Hepatocyte (in vitro differentiated cells): ENCODE measurements at regions not wholly inside any gene's neighbourhood (a gene's known extent, or its start where the extent isn't known, plus 50 kb on each side); places are given as distances from the start of the nearest gene placed in this dataset.

Experiments used
- DNase-seq: peaks from one replicate; pipeline ENCODE4 v3.0.0-alpha.2; 2016; ENCODE audit warnings: low spot score
- H2AFZ ChIP-seq: fragments of 200-600 bp; sonication (generic); 2 replicates; pipeline ENCODE4 v1.6.0; 2016; ENCODE audit warnings: antibody characterized with exemption, mild to moderate bottlenecking
- H3K27ac ChIP-seq: fragments of 200-600 bp; sonication (generic); 2 replicates; pipeline ENCODE4 v1.5.1; 2016; ENCODE audit warnings: mild to moderate bottlenecking
- H3K27me3 ChIP-seq: fragments of 200-600 bp; sonication (generic); 2 replicates; pipeline ENCODE4 v1.6.1; 2016
- H3K36me3 ChIP-seq: fragments of 200-600 bp; sonication (generic); replicated peaks from 2 replicates; pipeline ENCODE4 v1.5.1; 2016; ENCODE audit warnings: low read depth; ENCODE audit not compliant: insufficient read depth
- H3K4me1 ChIP-seq: fragments of 200-600 bp; sonication (generic); 2 replicates; pipeline ENCODE4 v1.5.1; 2016; ENCODE audit warnings: mild to moderate bottlenecking, moderate library complexity; ENCODE audit not compliant: insufficient read depth
- H3K4me2 ChIP-seq: fragments of 200-600 bp; sonication (generic); 2 replicates; pipeline ENCODE4 v1.6.0; 2016
- H3K4me3 ChIP-seq: fragments of 200-600 bp; sonication (generic); 2 replicates; pipeline ENCODE4 v1.5.1; 2016; ENCODE audit warnings: mild to moderate bottlenecking
- H3K79me2 ChIP-seq: fragments of 200-600 bp; sonication (generic); 2 replicates; pipeline ENCODE4 v1.6.0; 2017; ENCODE audit warnings: mild to moderate bottlenecking
- H3K9me2 ChIP-seq: fragments of 200-600 bp; sonication (generic); replicated peaks from 2 replicates; pipeline ENCODE4 v1.6.0; 2017; ENCODE audit warnings: mild to moderate bottlenecking; ENCODE audit not compliant: insufficient read depth
- H3K9me3 ChIP-seq: fragments of 200-600 bp; sonication (generic); 2 replicates; pipeline ENCODE4 v1.5.1; 2016; ENCODE audit warnings: low read depth, mild to moderate bottlenecking
- H4K20me1 ChIP-seq: fragments of 200-600 bp; sonication (generic); 2 replicates; pipeline ENCODE4 v1.6.0; 2016; ENCODE audit warnings: mild to moderate bottlenecking; ENCODE audit not compliant: insufficient read depth, poor library complexity, severe bottlenecking
- EZH2 ChIP-seq: fragments of 200-600 bp; sonication (generic); IDR thresholded peaks from 2 replicates; pipeline ENCODE4 v1.6.1; 2016; ENCODE audit warnings: antibody characterized with exemption, mild to moderate bottlenecking, borderline replicate concordance
- EZH2phosphoT487 ChIP-seq: fragments of 200-600 bp; sonication (generic); IDR thresholded peaks from one replicate; pipeline ENCODE4 v1.6.1; 2018; ENCODE audit warnings: antibody characterized with exemption, mild to moderate bottlenecking, low read depth, moderate library complexity; ENCODE audit not compliant: unreplicated experiment, severe bottlenecking
- WGBS: methylation state at CpG from one replicate; pipeline ENCODE4 v1.1.6; 2016; ENCODE audit warnings: low lambda C conversion rate; ENCODE audit errors: missing lambda C conversion rate; 5-methylcytosine and 5-hydroxymethylcytosine counted together
- TF ChIP-seq, protein P1 (sequence below): fragments of 200-600 bp; sonication (generic); IDR thresholded peaks from 2 replicates; pipeline ENCODE4 v1.5.1; 2016; ENCODE audit warnings: antibody characterized with exemption, mild to moderate bottlenecking; ENCODE audit not compliant: poor library complexity

DNA sequence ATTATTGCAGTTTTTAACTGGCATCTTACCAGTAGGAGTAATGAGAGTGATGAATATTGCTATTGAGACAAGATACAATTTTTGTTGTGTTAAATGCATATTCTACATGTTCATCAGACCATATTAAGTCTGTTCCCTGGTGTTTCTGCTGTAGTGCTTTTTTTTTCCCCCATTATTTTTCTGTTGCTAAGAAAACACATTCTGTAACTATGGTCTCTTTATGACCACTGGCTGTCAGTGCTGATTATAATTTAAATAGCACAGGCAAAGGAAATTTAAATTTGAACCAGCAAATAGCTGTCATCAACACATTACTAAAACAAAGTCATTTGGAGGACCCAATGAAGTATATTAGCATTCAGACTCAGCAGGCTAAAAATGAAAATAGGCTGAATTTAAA is 98.3 kb upstream of the ANKRD50 start:
- H4K20me1 ChIP-seq, result no peaks in the 10 kb centered on the region
- no peak overlapping the region for H3K4me3 ChIP-seq
- no peaks in the 10 kb centered on the region for H3K79me2 ChIP-seq
- no peak for DNase-seq
- H3K9me3 ChIP-seq, result no peaks in the 10 kb centered on the region
- no peaks in the 10 kb centered on the region for H3K27me3 ChIP-seq
- no peak overlapping the region for H2AFZ ChIP-seq
- H3K36me3 ChIP-seq, result no peaks in the 10 kb centered on the region
- TF ChIP-seq EZH2phosphoT487 (no peak), EZH2 (no peak)
- TF ChIP-seq, protein P1, sequence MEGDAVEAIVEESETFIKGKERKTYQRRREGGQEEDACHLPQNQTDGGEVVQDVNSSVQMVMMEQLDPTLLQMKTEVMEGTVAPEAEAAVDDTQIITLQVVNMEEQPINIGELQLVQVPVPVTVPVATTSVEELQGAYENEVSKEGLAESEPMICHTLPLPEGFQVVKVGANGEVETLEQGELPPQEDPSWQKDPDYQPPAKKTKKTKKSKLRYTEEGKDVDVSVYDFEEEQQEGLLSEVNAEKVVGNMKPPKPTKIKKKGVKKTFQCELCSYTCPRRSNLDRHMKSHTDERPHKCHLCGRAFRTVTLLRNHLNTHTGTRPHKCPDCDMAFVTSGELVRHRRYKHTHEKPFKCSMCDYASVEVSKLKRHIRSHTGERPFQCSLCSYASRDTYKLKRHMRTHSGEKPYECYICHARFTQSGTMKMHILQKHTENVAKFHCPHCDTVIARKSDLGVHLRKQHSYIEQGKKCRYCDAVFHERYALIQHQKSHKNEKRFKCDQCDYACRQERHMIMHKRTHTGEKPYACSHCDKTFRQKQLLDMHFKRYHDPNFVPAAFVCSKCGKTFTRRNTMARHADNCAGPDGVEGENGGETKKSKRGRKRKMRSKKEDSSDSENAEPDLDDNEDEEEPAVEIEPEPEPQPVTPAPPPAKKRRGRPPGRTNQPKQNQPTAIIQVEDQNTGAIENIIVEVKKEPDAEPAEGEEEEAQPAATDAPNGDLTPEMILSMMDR, result no peak
- no peak overlapping the region for H3K4me2 ChIP-seq
- no peaks in the 10 kb centered on the region for H3K9me2 ChIP-seq
- H3K27ac ChIP-seq, result no peak overlapping the region
- no peaks in the 10 kb centered on the region for H3K4me1 ChIP-seq

DNA sequence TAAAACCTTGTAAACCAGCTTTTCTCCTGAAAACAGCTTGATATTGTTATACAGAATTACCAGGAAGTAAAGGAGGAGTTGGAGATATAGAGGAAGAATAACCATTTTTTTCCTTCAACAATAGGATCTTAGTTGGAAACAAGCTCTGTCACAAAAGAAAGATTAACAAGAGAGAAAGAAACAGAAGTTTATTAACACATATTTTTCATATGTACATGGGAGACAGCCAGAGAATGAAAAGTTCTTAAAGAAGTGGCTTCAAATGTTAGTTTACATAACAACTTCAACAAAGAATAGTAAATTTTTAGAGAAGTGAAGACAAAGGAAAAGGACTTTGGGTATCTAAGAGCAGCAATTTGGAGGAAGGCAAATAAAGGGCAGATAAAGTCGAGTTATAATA is 94.9 kb upstream of the ANKRD50 start:
- Histone ChIP-seq H3K4me1 (no peaks in the 10 kb centered on the region), H3K9me2 (no peaks in the 10 kb centered on the region), H3K79me2 (no peaks in the 10 kb centered on the region), H4K20me1 (no peaks in the 10 kb centered on the region), H2AFZ (peak overlapping the region; percentile 45), H3K4me3 (no peak overlapping the region), H3K27ac (no peak overlapping the region), H3K9me3 (no peaks in the 10 kb centered on the region), H3K4me2 (no peak overlapping the region), H3K27me3 (no peaks in the 10 kb centered on the region), H3K36me3 (no peaks in the 10 kb centered on the region)
- WGBS, result 43% methylated on average over 1 of the region's 1 CpG
- no peak for DNase-seq
- TF ChIP-seq EZH2phosphoT487 (no peak), EZH2 (no peak)
- TF ChIP-seq, protein P1, result no peak

DNA sequence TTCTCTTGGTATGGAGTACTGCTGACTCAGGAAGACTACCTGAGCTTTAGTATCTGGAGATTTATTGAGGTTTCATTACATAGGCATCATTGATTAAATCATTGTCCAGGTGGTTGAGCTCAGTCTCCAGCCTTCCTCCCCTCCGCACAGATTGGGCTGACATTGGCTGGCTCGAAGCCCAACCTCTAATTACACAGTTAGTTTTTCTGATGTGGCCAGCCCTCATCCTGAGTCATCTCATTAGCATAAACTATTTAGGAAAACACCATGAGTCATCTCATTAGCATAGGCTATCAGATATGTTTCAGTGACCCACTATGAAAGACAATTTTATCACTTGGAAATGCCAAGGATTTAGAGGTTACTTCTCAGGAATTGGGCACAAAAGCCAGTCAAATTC is 93.9 kb upstream of the ANKRD50 start:
- H3K9me2 ChIP-seq, result no peaks in the 10 kb centered on the region
- no peaks in the 10 kb centered on the region for H3K36me3 ChIP-seq
- H3K27ac ChIP-seq, result no peak overlapping the region
- no peak for TF ChIP-seq EZH2
- TF ChIP-seq EZH2phosphoT487, result no peak
- TF ChIP-seq, protein P1, result no peak
- no peak for DNase-seq
- H3K79me2 ChIP-seq, result no peaks in the 10 kb centered on the region
- 97% methylated on average over 2 of the region's 2 CpGs for WGBS
- no peaks in the 10 kb centered on the region for H4K20me1 ChIP-seq
- no peaks in the 10 kb centered on the region for H3K4me1 ChIP-seq
- H3K9me3 ChIP-seq, result no peaks in the 10 kb centered on the region
- no peak overlapping the region for H2AFZ ChIP-seq
- H3K27me3 ChIP-seq, result no peaks in the 10 kb centered on the region
- no peak overlapping the region for H3K4me2 ChIP-seq
- H3K4me3 ChIP-seq, result no peak overlapping the region

DNA sequence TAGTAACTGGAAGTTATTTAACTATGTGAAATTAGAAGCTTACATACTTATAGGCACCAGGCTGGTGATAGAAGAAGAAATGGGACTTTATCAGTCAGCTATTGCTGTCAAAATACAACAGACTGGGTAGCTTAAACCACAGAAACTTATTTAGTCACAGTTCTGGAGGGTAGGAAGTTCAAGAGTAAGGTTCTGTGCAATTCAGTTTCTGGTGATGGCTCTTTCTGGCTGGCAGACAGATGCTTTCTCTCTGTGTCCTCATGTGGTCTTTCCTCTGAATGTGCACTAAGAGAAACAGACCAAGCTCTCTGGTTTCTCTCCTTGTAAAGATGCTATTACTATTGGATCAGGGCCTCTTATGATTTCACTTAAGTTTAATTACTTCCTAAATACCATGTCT is 92.1 kb upstream of the ANKRD50 start:
- no peaks in the 10 kb centered on the region for H3K36me3 ChIP-seq
- TF ChIP-seq EZH2phosphoT487 (no peak), EZH2 (no peak)
- TF ChIP-seq, protein P1, result no peak
- no peaks in the 10 kb centered on the region for H4K20me1 ChIP-seq
- H3K9me2 ChIP-seq, result no peaks in the 10 kb centered on the region
- H2AFZ ChIP-seq, result no peak overlapping the region
- no peaks in the 10 kb centered on the region for H3K79me2 ChIP-seq
- no peak overlapping the region for H3K4me2 ChIP-seq
- no peak overlapping the region for H3K4me3 ChIP-seq
- H3K27me3 ChIP-seq, result no peaks in the 10 kb centered on the region
- no peak for DNase-seq
- no peaks in the 10 kb centered on the region for H3K9me3 ChIP-seq
- H3K4me1 ChIP-seq, result no peaks in the 10 kb centered on the region
- no peak overlapping the region for H3K27ac ChIP-seq
